ENCODE measurements at regions not wholly inside any gene's neighbourhood (a gene's known extent, or its start where the extent isn't known, plus 50 kb on each side); places are given as distances from the start of the nearest gene placed in this dataset.
"Not testable (repeated sequence)": the region's sequence is repeated elsewhere in the genome, so short reads cannot be mapped to it uniquely, and the experiment has no call there.

- intact Hi-C loops (cut with DNase I), result no loop called here
- DNase-seq (ENCODE audit: low spot score), result no peak
Observed at GRCh38 chr4:60926624-60927023, 273.5 kb upstream of the ADGRL3 start.

- intact Hi-C loops (cut with DNase I), result no loop called here
- DNase-seq (ENCODE audit: low spot score), result no peak
Observed at GRCh38 chr4:60930866-60931265, 269.3 kb upstream of the ADGRL3 start.

GRCh38 chr4:60934566-60935295 is 265.4 kb upstream of the ADGRL3 start:
- no peak for DNase-seq (ENCODE audit: low spot score)
- intact Hi-C loops (cut with DNase I), result no loop called here

GRCh38 chr4:60938181-60938580 is 261.9 kb upstream of the ADGRL3 start:
- DNase-seq (ENCODE audit: low spot score), result no peak
- intact Hi-C loops (cut with DNase I), result no loop called here

GRCh38 chr4:60938621-60939020 is 261.5 kb upstream of the ADGRL3 start:
- intact Hi-C loops (cut with DNase I), result no loop called here
- no peak for DNase-seq (ENCODE audit: low spot score)

GRCh38 chr4:60944060-60944459 is 256.1 kb upstream of the ADGRL3 start:
- no peak for DNase-seq (ENCODE audit: low spot score)
- intact Hi-C loops (cut with DNase I), result no loop called here

GRCh38 chr4:60945641-60946040 is 254.5 kb upstream of the ADGRL3 start:
- intact Hi-C loops (cut with DNase I), result no loop called here
- no peak for DNase-seq (ENCODE audit: low spot score)

- intact Hi-C loops (cut with DNase I), result no loop called here
- DNase-seq (ENCODE audit: low spot score), result no peak
Observed at GRCh38 chr4:60948008-60948407, 252.1 kb upstream of the ADGRL3 start.

GRCh38 chr4:60952921-60953320 is 247.2 kb upstream of the ADGRL3 start:
- intact Hi-C loops (cut with DNase I), result loop anchor here in 1 of 2 donors (5.0 kb wide), 1 partner anchor 1199 kb away; no protein-coding TSS in a partner anchor

GRCh38 chr4:60953826-60954225 is 246.3 kb upstream of the ADGRL3 start:
- intact Hi-C loops (cut with DNase I), result loop anchor here in 1 of 2 donors (5.0 kb wide), 1 partner anchor 1198 kb away; no protein-coding TSS in a partner anchor
- DNase-seq (ENCODE audit: low spot score), result no peak

More at GRCh38 chr4:60952921-60953320, 247.2 kb upstream of the ADGRL3 start:
- no peak for DNase-seq (ENCODE audit: low spot score)

- no peak for DNase-seq (ENCODE audit: low spot score)
- intact Hi-C loops (cut with DNase I), result no loop called here
Observed at GRCh38 chr4:60962286-60962685, 237.8 kb upstream of the ADGRL3 start.

- intact Hi-C loops (cut with DNase I), result no loop called here
- DNase-seq (ENCODE audit: low spot score), result no peak
Observed at GRCh38 chr4:60981534-60981933, 218.6 kb upstream of the ADGRL3 start.

GRCh38 chr4:60989141-60989540 is 211.0 kb upstream of the ADGRL3 start:
- intact Hi-C loops (cut with DNase I), result no loop called here
- DNase-seq (ENCODE audit: low spot score), result no peak

- no peak for DNase-seq (ENCODE audit: low spot score)
- intact Hi-C loops (cut with DNase I), result no loop called here
Observed at GRCh38 chr4:60992037-60992436, 208.1 kb upstream of the ADGRL3 start.

- no peak for DNase-seq (ENCODE audit: low spot score)
- intact Hi-C loops (cut with DNase I), result no loop called here
Observed at GRCh38 chr4:61003301-61003700, 196.8 kb upstream of the ADGRL3 start.

GRCh38 chr4:61004651-61005170 is 195.4 kb upstream of the ADGRL3 start:
- DNase-seq (ENCODE audit: low spot score), result no peak
- intact Hi-C loops (cut with DNase I), result no loop called here

- no peak for DNase-seq (ENCODE audit: low spot score)
- intact Hi-C loops (cut with DNase I), result no loop called here
Observed at GRCh38 chr4:61011051-61011450, 189.1 kb upstream of the ADGRL3 start.

GRCh38 chr4:61011936-61012335 is 188.2 kb upstream of the ADGRL3 start:
- intact Hi-C loops (cut with DNase I); DNase-seq (ENCODE audit: low spot score): not testable (repeated sequence)

GRCh38 chr4:61024610-61025009 is 175.5 kb upstream of the ADGRL3 start:
- no peak for DNase-seq (ENCODE audit: low spot score)
- intact Hi-C loops (cut with DNase I), result no loop called here

GRCh38 chr4:61027939-61028338 is 172.2 kb upstream of the ADGRL3 start:
- intact Hi-C loops (cut with DNase I), result no loop called here
- no peak for DNase-seq (ENCODE audit: low spot score)

GRCh38 chr4:61036071-61036684 is 163.9 kb upstream of the ADGRL3 start:
- no peak for DNase-seq (ENCODE audit: low spot score)
- intact Hi-C loops (cut with DNase I), result no loop called here

All from posterior vena cava (tissue), 2 donors.